Psoas muscle (tissue), 7 donors: ENCODE measurements at regions not wholly inside any gene's neighbourhood (a gene's known extent, or its start where the extent isn't known, plus 50 kb on each side); places are given as distances from the start of the nearest gene placed in this dataset.

Experiments used
- ATAC-seq, 4 donors: fragments of 200-7000 bp; cut with Tn5 transposase; one replicate each; pipeline ENCODE4 v1.9.1; 2020; ENCODE audit warnings: moderate library complexity in 3 of 4, mild to moderate bottlenecking in 2 of 4
- DNase-seq, 2 donors: peaks; one replicate each; pipeline ENCODE4 v3.0.0-alpha.2; 2020
- H3K27ac ChIP-seq: fragments of 200-600 bp; one replicate; pipeline ENCODE4 v1.8.0; 2022
- H3K27me3 ChIP-seq, 3 donors: fragments of 200-600 bp in 1 of 3; one replicate each; pipeline versions ENCODE4 v1.6.1 to v1.8.0; 2013 to 2022; ENCODE audit warnings: low read length in 2 of 3, mild to moderate bottlenecking in 2 of 3, moderate library complexity in 1 of 3; ENCODE audit not compliant: insufficient read depth in 3 of 3
- H3K36me3 ChIP-seq, 2 donors: fragments of 200-600 bp in 1 of 2; one replicate each; pipeline versions ENCODE4 v1.6.1 to v1.8.0; 2013 to 2022; ENCODE audit warnings: low read depth in 1 of 2, mild to moderate bottlenecking in 1 of 2, moderate library complexity in 1 of 2; ENCODE audit not compliant: insufficient read depth in 1 of 2
- H3K4me1 ChIP-seq: fragments of 200-600 bp; one replicate; pipeline ENCODE4 v1.8.0; 2022
- H3K4me3 ChIP-seq: fragments of 200-600 bp; one replicate; pipeline ENCODE4 v1.8.0; 2022; ENCODE audit warnings: mild to moderate bottlenecking
- H3K9me3 ChIP-seq: fragments of 200-600 bp; one replicate; pipeline ENCODE4 v1.8.0; 2022
- CTCF ChIP-seq: fragments of 200-600 bp; IDR thresholded peaks from one replicate; pipeline ENCODE4 v1.8.0; 2022; ENCODE audit warnings: antibody characterized with exemption
- WGBS, 3 donors: extraction: QIAGEN DNeasy Blood & Tissue Kit; methylation state at CpG; one replicate each; pipeline versions ENCODE4 v1.1.6 to v1.1.7; 2013; 5-methylcytosine and 5-hydroxymethylcytosine counted together
- intact Hi-C, 2 donors: fragments of 100-400 bp; cut with DNase I; formaldehyde crosslinking; loops; one replicate each; pipeline versions ENCODE4 v1.11.0 to v1.14.2; 2022
- donor health status: healthy with polysubstance abuse.
- donor health status: DM: no; HTN: no; CAD: no; lungs with moderate emphysema.
- donor health status: Bipolar disorder and iron deficiency.
- donor health status: healthy.
- donor health status: DM: yes; HTN: yes; CAD: no.
- donor health status: DM: no; HTN: no; CAD: no.
- donor health status: DM: yes; HTN: yes; CAD: no.

- Histone ChIP-seq H3K36me3 (no peaks in the 10 kb centered on the region), H3K27ac (no peak overlapping the region), H3K27me3 (no peaks in the 10 kb centered on the region), H3K9me3 (peaks cover 3% of the 10 kb centered on the region), H3K4me1 (no peaks in the 10 kb centered on the region), H3K4me3 (no peak overlapping the region)
- no peak for DNase-seq
- TF ChIP-seq CTCF = no peak
- ATAC-seq = no peak
- 89 to 94% (median 90%) methylated on average over 4 of the region's 4 CpGs for WGBS, 3 donors
- intact Hi-C loops = no loop called here
Measured at GRCh38 chr1:189563784-189564183, 913.9 kb downstream of the BRINP3 start.

- TF ChIP-seq CTCF = no peak
- no peaks in the 10 kb centered on the region for H3K27me3 ChIP-seq
- DNase-seq = no peak
- no peak overlapping the region for H3K27ac ChIP-seq
- ATAC-seq = no peak
- WGBS, 3 donors = 6 to 21% (median 10%) methylated on average over 1 of the region's 1 CpG
- H3K4me3 ChIP-seq = no peak overlapping the region
- H3K9me3 ChIP-seq = no peaks in the 10 kb centered on the region
- H3K4me1 ChIP-seq = no peaks in the 10 kb centered on the region
- H3K36me3 ChIP-seq = no peaks in the 10 kb centered on the region
- intact Hi-C loops = no loop called here
Measured at GRCh38 chr1:189567890-189568289, 909.8 kb downstream of the BRINP3 start.

- ATAC-seq (no peak), DNase-seq (no peak)
- intact Hi-C loops = no loop called here
- H3K9me3 ChIP-seq = no peaks in the 10 kb centered on the region
- TF ChIP-seq CTCF = no peak
- H3K4me1 ChIP-seq = no peaks in the 10 kb centered on the region
- no peak overlapping the region for H3K4me3 ChIP-seq
- WGBS, 3 donors = 90 to 96% (median 94%) methylated on average over 1 of the region's 1 CpG
- H3K27ac ChIP-seq = no peak overlapping the region
- no peaks in the 10 kb centered on the region for H3K36me3 ChIP-seq
- H3K27me3 ChIP-seq = no peaks in the 10 kb centered on the region
Measured at GRCh38 chr1:189596197-189596596, 881.5 kb downstream of the BRINP3 start.

- DNase-seq (no peak), ATAC-seq (no peak)
- no peaks in the 10 kb centered on the region for H3K9me3 ChIP-seq
- H3K4me1 ChIP-seq = no peaks in the 10 kb centered on the region
- no peak for TF ChIP-seq CTCF
- no peaks in the 10 kb centered on the region for H3K27me3 ChIP-seq
- WGBS, 3 donors = 43 to 54% (median 54%) methylated on average over 3 of the region's 3 CpGs
- H3K36me3 ChIP-seq = no peaks in the 10 kb centered on the region
- intact Hi-C loops = no loop called here
- no peak overlapping the region for H3K27ac ChIP-seq
- no peak overlapping the region for H3K4me3 ChIP-seq
Measured at GRCh38 chr1:189597083-189597482, 880.6 kb downstream of the BRINP3 start.

GRCh38 chr1:189605226-189605625 lies 872.4 kb downstream of the BRINP3 start:
- 54 to 70% (median 65%) methylated on average over 2 of the region's 2 CpGs for WGBS, 3 donors
- DNase-seq = no peak
- H3K27ac ChIP-seq = no peak overlapping the region
- no peaks in the 10 kb centered on the region for H3K4me1 ChIP-seq
- no peak for ATAC-seq
- intact Hi-C loops = no loop called here
- H3K4me3 ChIP-seq = no peak overlapping the region
- H3K36me3 ChIP-seq = no peaks in the 10 kb centered on the region
- no peaks in the 10 kb centered on the region for H3K9me3 ChIP-seq
- no peaks in the 10 kb centered on the region for H3K27me3 ChIP-seq
- no peak for TF ChIP-seq CTCF
